ENCODE measurements at regions not wholly inside any gene's neighbourhood (a gene's known extent, or its start where the extent isn't known, plus 50 kb on each side); places are given as distances from the start of the nearest gene placed in this dataset.

GRCh38 chr12:90839346-90839745 lies 115.6 kb downstream of the CCER1 start:
- no peak for DNase-seq (ENCODE audit: low spot score in 2 of 2)
- no peak overlapping the region for H3K4me3 ChIP-seq (ENCODE audit: low read depth, poor library complexity, severe bottlenecking)
- intact Hi-C loops (cut with DNase I; ENCODE audit: low total_unique reads), result no loop called here
- TF ChIP-seq POLR2A (IDR thresholded peaks at IDR 0.05), result no peak
- no peak for TF ChIP-seq CTCF (IDR thresholded peaks at IDR 0.05)

- no peak overlapping the region for H3K4me3 ChIP-seq (ENCODE audit: low read depth, poor library complexity, severe bottlenecking)
- intact Hi-C loops (cut with DNase I; ENCODE audit: low total_unique reads), result no loop called here
- no peak for DNase-seq (ENCODE audit: low spot score in 2 of 2)
- TF ChIP-seq POLR2A (IDR thresholded peaks at IDR 0.05), result no peak
- TF ChIP-seq CTCF (IDR thresholded peaks at IDR 0.05), result no peak
- 76 to 82% methylated on average over 6 of the region's 6 CpGs for WGBS, 2 donors
Measured at GRCh38 chr12:90836689-90837088, 118.3 kb downstream of the CCER1 start.

- intact Hi-C loops (cut with DNase I; ENCODE audit: low total_unique reads), result no loop called here
- DNase-seq (ENCODE audit: low spot score in 2 of 2), result no peak
- no peak overlapping the region for H3K4me3 ChIP-seq (ENCODE audit: low read depth, poor library complexity, severe bottlenecking)
- TF ChIP-seq POLR2A (IDR thresholded peaks at IDR 0.05) (no peak), CTCF (IDR thresholded peaks at IDR 0.05) (no peak)
- 17 to 22% methylated on average over 2 of the region's 2 CpGs for WGBS, 2 donors
Measured at GRCh38 chr12:90833228-90833627, 121.7 kb downstream of the CCER1 start.

- 87 to 89% methylated on average over 3 of the region's 3 CpGs for WGBS, 2 donors
- intact Hi-C loops (cut with DNase I; ENCODE audit: low total_unique reads), result no loop called here
- no peak for DNase-seq (ENCODE audit: low spot score in 2 of 2)
- TF ChIP-seq POLR2A (IDR thresholded peaks at IDR 0.05) (no peak), CTCF (IDR thresholded peaks at IDR 0.05) (no peak)
- no peak overlapping the region for H3K4me3 ChIP-seq (ENCODE audit: low read depth, poor library complexity, severe bottlenecking)
Measured at GRCh38 chr12:90832427-90832826, 122.5 kb downstream of the CCER1 start.

- no peak for TF ChIP-seq POLR2A (IDR thresholded peaks at IDR 0.05)
- no peak for TF ChIP-seq CTCF (IDR thresholded peaks at IDR 0.05)
- no peak for DNase-seq (ENCODE audit: low spot score in 2 of 2)
- no peak overlapping the region for H3K4me3 ChIP-seq (ENCODE audit: low read depth, poor library complexity, severe bottlenecking)
- intact Hi-C loops (cut with DNase I; ENCODE audit: low total_unique reads), result no loop called here
- 55 to 94% methylated on average over 1 of the region's 1 CpG for WGBS, 2 donors
Measured at GRCh38 chr12:90831712-90832111, 123.3 kb downstream of the CCER1 start.

GRCh38 chr12:90829044-90829443 lies 125.9 kb downstream of the CCER1 start:
- H3K4me3 ChIP-seq (ENCODE audit: low read depth, poor library complexity, severe bottlenecking), result no peak overlapping the region
- no peak for DNase-seq (ENCODE audit: low spot score in 2 of 2)
- TF ChIP-seq CTCF (IDR thresholded peaks at IDR 0.05), result no peak
- no peak for TF ChIP-seq POLR2A (IDR thresholded peaks at IDR 0.05)
- intact Hi-C loops (cut with DNase I; ENCODE audit: low total_unique reads), result no loop called here
- 87 to 91% methylated on average over 1 of the region's 1 CpG for WGBS, 2 donors
